Heart right ventricle (tissue), 16 donors: ENCODE measurements at regions not wholly inside any gene's neighbourhood (a gene's known extent, or its start where the extent isn't known, plus 50 kb on each side); places are given as distances from the start of the nearest gene placed in this dataset.

Experiments used
- ATAC-seq, 8 donors: fragments of 200-7000 bp; cut with Tn5 transposase; one replicate each; pipeline ENCODE4 v1.9.1; 2020; ENCODE audit warnings: mild to moderate bottlenecking in 8 of 8, moderate library complexity in 8 of 8, moderate number of reproducible peaks in 1 of 8
- DNase-seq, 2 donors: peaks; one replicate each; pipeline ENCODE4 v3.0.0-alpha.2; 2020
- H3K27ac ChIP-seq, 10 donors: fragments of 200-600 bp; sonication (generic) in 2 of 10; one replicate each; pipeline versions ENCODE4 v1.5.0 to v1.8.0; 2020 to 2022; ENCODE audit warnings: mild to moderate bottlenecking in 3 of 10
- H3K27me3 ChIP-seq, 7 donors: fragments of 200-600 bp; one replicate each; pipeline ENCODE4 v1.8.0; 2021 to 2022; ENCODE audit warnings: mild to moderate bottlenecking in 2 of 7
- H3K36me3 ChIP-seq, 9 donors: fragments of 200-600 bp; sonication (generic) in 1 of 9; one replicate each; pipeline versions ENCODE4 v1.5.0 to v1.8.0; 2020 to 2022; ENCODE audit warnings: mild to moderate bottlenecking in 2 of 9
- H3K4me1 ChIP-seq, 9 donors: fragments of 200-600 bp; sonication (generic) in 1 of 9; one replicate each; pipeline versions ENCODE4 v1.5.0 to v1.8.0; 2020 to 2022; ENCODE audit warnings: mild to moderate bottlenecking in 4 of 9
- H3K4me3 ChIP-seq, 10 donors: fragments of 200-600 bp; sonication (generic) in 2 of 10; one replicate each; pipeline versions ENCODE4 v1.5.0 to v1.8.0; 2020 to 2022; ENCODE audit warnings: mild to moderate bottlenecking in 7 of 10, moderate library complexity in 2 of 10
- H3K9me3 ChIP-seq, 11 donors: fragments of 200-600 bp in 10 of 11; sonication (generic) in 2 of 11; one replicate each; pipeline versions ENCODE4 v1.5.0 to v1.8.0; 2013 to 2022; ENCODE audit warnings: mild to moderate bottlenecking in 2 of 11, control low read depth in 1 of 11, moderate library complexity in 1 of 11
- WGBS, 2 donors: extraction: QIAGEN DNeasy Blood & Tissue Kit; methylation state at CpG; one replicate each; pipeline ENCODE4 v1.1.7; 2013; ENCODE audit warnings: inconsistent platforms in 1 of 2; 5-methylcytosine and 5-hydroxymethylcytosine counted together
- intact Hi-C, 10 donors: fragments of 100-400 bp; cut with DNase I; formaldehyde crosslinking; loops; one replicate each; pipeline versions ENCODE4 v1.11.1 to v1.14.2; 2022
- TF ChIP-seq, protein P1 (sequence below), 9 donors: fragments of 200-600 bp; sonication (generic) in 2 of 9; IDR thresholded peaks; one replicate each; pipeline versions ENCODE4 v1.5.0 to v1.8.0; 2021 to 2022; ENCODE audit warnings: antibody characterized with exemption in 9 of 9, mild to moderate bottlenecking in 5 of 9, moderate library complexity in 1 of 9
- donor health status: Arrhythmogenic right ventricular cardiomyopathy.
- donor health status: ischemic (EF 13 %, LVEDD 7.1; RV severe dilation, severe dysfunction).
- donor health status: healthy with polysubstance abuse.
- donor health status: DM: no; HTN: yes; CAD: no.
- donor health status: DM: no; HTN: no; CAD: no.
- donor health status: ischemic (EF 25% LVEDD 6.9; RV normal size, moderate dysfunction).
- donor health status: ischemic (EF 25% LVEDD 5.7; RV mildly dilated, moderate dysfunction).
- donor health status: healthy.
- donor health status: DM: yes; HTN: yes; CAD: no.
- donor health status: Ischemic cardiomyopathy.
- donor health status: ischemic (EF 35%, LVEDD 5.7; RV mildly dilated, moderate dysfunction).
- donor health status: nonischemic (EF 11% LVEDD 7.7; RV severe dilation, severe dysfunction).
- donor health status: DM: yes; HTN: yes; CAD: no.
- donor health status: PGD.
- donor health status: ischemic (EF 29% LVEDD 5.4; RV normal size, mild dysfunction).
- donor health status: nonischemic (EF 23%, LVEDD 6.1; RV moderate dilation, normal function).

DNA sequence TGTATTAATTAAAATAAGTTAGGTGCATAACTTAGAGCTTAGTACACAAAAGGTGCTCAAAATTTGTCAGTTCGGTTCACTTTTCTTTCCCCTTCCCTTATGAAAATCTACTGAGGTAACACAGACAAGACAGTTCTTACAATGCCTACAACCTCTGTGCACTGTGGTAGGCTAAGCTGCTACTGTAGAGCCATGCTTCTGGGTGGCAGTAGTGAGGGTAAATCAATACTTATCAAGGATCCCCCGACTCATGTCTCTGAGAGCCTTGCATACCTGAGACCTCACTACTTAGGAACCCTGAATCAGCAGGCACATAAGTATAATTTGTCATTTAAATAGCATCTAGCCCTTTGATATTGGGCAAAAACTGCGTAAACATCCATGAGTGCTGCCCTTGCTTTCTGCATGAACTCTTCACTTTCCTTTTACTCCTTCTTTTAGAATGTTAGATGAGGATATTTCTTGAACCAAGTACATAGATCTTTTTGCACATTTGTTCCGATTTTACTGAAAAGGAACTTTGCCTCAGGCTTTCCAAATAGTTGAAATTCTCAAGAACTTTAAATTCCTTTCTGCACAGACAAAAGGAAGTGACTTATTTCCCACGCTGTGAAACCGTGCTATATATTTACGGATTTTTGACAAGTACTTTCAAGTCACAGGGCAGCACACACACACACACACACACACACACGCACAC is 234.4 kb downstream of the TRIB2 start:
- no peak for ATAC-seq

DNA sequence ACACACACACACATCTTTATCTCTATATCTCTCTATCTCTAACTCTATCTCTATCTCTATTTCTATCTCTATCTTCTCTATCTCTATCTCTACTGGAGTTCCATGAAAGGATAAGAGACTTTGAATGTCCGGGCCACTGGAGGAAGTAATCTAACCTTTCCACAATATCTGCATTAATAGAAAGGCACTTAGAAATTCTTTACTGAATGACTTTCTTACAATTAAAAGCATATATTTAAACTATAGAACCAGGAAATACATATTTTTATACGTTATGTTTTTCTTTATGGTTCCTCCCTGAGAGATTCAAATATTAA is 234.9 kb downstream of the TRIB2 start:
- WGBS, 2 donors, result 67 to 70% methylated on average over 2 of the region's 2 CpGs
- DNase-seq, result no peak

More for the DNA sequence above, 234.4 kb downstream of the TRIB2 start:
- Histone ChIP-seq H3K27ac (no peak overlapping the region), H3K36me3 (no peaks in the 10 kb centered on the region), H3K4me3 (no peak overlapping the region), H3K9me3 (no peaks in the 10 kb centered on the region), H3K4me1 (peaks cover 0 to 5% (median 0%) of the 10 kb centered on the region in 9 donors), H3K27me3 (peaks cover 0 to 4% (median 0%) of the 10 kb centered on the region in 7 donors)
- intact Hi-C loops, result no loop called here
- WGBS, 2 donors, result 56 to 61% methylated on average over 8 of the region's 8 CpGs
- TF ChIP-seq, protein P1, sequence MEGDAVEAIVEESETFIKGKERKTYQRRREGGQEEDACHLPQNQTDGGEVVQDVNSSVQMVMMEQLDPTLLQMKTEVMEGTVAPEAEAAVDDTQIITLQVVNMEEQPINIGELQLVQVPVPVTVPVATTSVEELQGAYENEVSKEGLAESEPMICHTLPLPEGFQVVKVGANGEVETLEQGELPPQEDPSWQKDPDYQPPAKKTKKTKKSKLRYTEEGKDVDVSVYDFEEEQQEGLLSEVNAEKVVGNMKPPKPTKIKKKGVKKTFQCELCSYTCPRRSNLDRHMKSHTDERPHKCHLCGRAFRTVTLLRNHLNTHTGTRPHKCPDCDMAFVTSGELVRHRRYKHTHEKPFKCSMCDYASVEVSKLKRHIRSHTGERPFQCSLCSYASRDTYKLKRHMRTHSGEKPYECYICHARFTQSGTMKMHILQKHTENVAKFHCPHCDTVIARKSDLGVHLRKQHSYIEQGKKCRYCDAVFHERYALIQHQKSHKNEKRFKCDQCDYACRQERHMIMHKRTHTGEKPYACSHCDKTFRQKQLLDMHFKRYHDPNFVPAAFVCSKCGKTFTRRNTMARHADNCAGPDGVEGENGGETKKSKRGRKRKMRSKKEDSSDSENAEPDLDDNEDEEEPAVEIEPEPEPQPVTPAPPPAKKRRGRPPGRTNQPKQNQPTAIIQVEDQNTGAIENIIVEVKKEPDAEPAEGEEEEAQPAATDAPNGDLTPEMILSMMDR (IDR thresholded peaks at IDR 0.05), result no peak
- DNase-seq, result no peak

DNA sequence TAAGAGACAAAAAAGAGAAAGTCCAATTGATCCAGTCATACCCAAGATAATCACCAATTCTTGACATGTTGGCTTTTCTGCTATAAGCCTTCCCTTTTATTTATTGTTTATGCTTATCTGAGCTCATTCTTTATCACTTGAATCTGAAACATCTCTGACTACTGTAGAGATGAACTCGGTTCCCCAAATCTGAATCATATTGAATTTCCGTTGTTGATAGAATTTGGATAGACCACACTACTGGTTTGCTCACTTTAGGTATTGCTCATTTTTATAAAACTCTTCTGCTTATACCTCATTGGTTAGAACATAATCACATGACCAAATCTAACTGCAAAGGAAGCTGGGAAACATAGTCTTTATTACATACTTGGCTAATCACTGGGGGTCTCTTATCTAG is 236.9 kb downstream of the TRIB2 start:
- intact Hi-C loops, result no loop called here
- DNase-seq (no peak), ATAC-seq (no peak)
- no peaks in the 10 kb centered on the region for H3K9me3 ChIP-seq
- no peaks in the 10 kb centered on the region for H3K36me3 ChIP-seq
- WGBS, 2 donors, result 97 to 99% methylated on average over 2 of the region's 2 CpGs
- peaks cover 0 to 4% (median 0%) of the 10 kb centered on the region in 7 donors for H3K27me3 ChIP-seq
- peaks cover 0 to 2% (median 0%) of the 10 kb centered on the region in 9 donors for H3K4me1 ChIP-seq
- TF ChIP-seq, protein P1 (IDR thresholded peaks at IDR 0.05), result no peak
- H3K27ac ChIP-seq, result no peak overlapping the region
- no peak overlapping the region for H3K4me3 ChIP-seq

More for the DNA sequence above, 234.9 kb downstream of the TRIB2 start:
- no peaks in the 10 kb centered on the region for H3K36me3 ChIP-seq
- TF ChIP-seq, protein P1 (IDR thresholded peaks at IDR 0.05), result no peak
- H3K27ac ChIP-seq, result no peak overlapping the region
- no peaks in the 10 kb centered on the region for H3K9me3 ChIP-seq
- H3K4me3 ChIP-seq, result no peak overlapping the region
- H3K4me1 ChIP-seq, result peaks cover 0 to 5% (median 0%) of the 10 kb centered on the region in 9 donors
- H3K27me3 ChIP-seq, result peaks cover 0 to 4% (median 0%) of the 10 kb centered on the region in 7 donors
- no peak for ATAC-seq
- intact Hi-C loops, result no loop called here

DNA sequence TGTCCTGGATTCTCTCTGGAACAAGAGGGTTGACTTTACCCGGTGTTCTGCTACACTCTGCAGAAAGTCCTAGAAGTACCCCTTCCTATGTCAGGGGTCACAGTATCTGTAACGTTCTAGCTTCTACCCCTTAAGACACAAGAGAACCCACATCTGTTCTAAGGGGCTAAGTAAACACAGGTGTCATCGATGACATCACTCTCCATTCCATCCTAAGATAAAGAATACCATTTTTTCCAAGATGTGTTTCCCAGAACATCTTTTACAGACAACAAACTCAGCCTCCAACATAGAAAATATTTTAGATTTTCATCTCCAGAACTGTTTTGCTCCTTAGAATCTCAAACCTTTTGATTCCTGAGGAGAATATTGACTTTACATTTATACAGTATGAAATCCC is 239.1 kb downstream of the TRIB2 start:
- no peak for ATAC-seq
- DNase-seq, result no peak
- intact Hi-C loops, result no loop called here
- WGBS, 2 donors, result 62 to 65% methylated on average over 3 of the region's 3 CpGs
- no peaks in the 10 kb centered on the region for H3K4me1 ChIP-seq
- H3K9me3 ChIP-seq, result peaks cover 0 to 10% (median 0%) of the 10 kb centered on the region in 11 donors
- TF ChIP-seq, protein P1 (IDR thresholded peaks at IDR 0.05), result no peak
- no peaks in the 10 kb centered on the region for H3K36me3 ChIP-seq
- no peak overlapping the region for H3K27ac ChIP-seq
- H3K4me3 ChIP-seq, result no peak overlapping the region
- peaks cover 0 to 4% (median 0%) of the 10 kb centered on the region in 7 donors for H3K27me3 ChIP-seq
